Heart right ventricle (tissue), 16 donors: ENCODE measurements at regions not wholly inside any gene's neighbourhood (a gene's known extent, or its start where the extent isn't known, plus 50 kb on each side); places are given as distances from the start of the nearest gene placed in this dataset.

Source experiments
- ATAC-seq, 8 donors: fragments of 200-7000 bp; cut with Tn5 transposase; one replicate each; pipeline ENCODE4 v1.9.1; 2020; ENCODE audit warnings: mild to moderate bottlenecking in 8 of 8, moderate library complexity in 8 of 8, moderate number of reproducible peaks in 1 of 8
- DNase-seq, 2 donors: peaks; one replicate each; pipeline ENCODE4 v3.0.0-alpha.2; 2020
- H3K27ac ChIP-seq, 10 donors: fragments of 200-600 bp; sonication (generic) in 2 of 10; one replicate each; pipeline versions ENCODE4 v1.5.0 to v1.8.0; 2020 to 2022; ENCODE audit warnings: mild to moderate bottlenecking in 3 of 10
- H3K27me3 ChIP-seq, 7 donors: fragments of 200-600 bp; one replicate each; pipeline ENCODE4 v1.8.0; 2021 to 2022; ENCODE audit warnings: mild to moderate bottlenecking in 2 of 7
- H3K36me3 ChIP-seq, 9 donors: fragments of 200-600 bp; sonication (generic) in 1 of 9; one replicate each; pipeline versions ENCODE4 v1.5.0 to v1.8.0; 2020 to 2022; ENCODE audit warnings: mild to moderate bottlenecking in 2 of 9
- H3K4me1 ChIP-seq, 9 donors: fragments of 200-600 bp; sonication (generic) in 1 of 9; one replicate each; pipeline versions ENCODE4 v1.5.0 to v1.8.0; 2020 to 2022; ENCODE audit warnings: mild to moderate bottlenecking in 4 of 9
- H3K4me3 ChIP-seq, 10 donors: fragments of 200-600 bp; sonication (generic) in 2 of 10; one replicate each; pipeline versions ENCODE4 v1.5.0 to v1.8.0; 2020 to 2022; ENCODE audit warnings: mild to moderate bottlenecking in 7 of 10, moderate library complexity in 2 of 10
- H3K9me3 ChIP-seq, 11 donors: fragments of 200-600 bp in 10 of 11; sonication (generic) in 2 of 11; one replicate each; pipeline versions ENCODE4 v1.5.0 to v1.8.0; 2013 to 2022; ENCODE audit warnings: mild to moderate bottlenecking in 2 of 11, control low read depth in 1 of 11, moderate library complexity in 1 of 11
- CTCF ChIP-seq, 9 donors: fragments of 200-600 bp; sonication (generic) in 2 of 9; IDR thresholded peaks; one replicate each; pipeline versions ENCODE4 v1.5.0 to v1.8.0; 2021 to 2022; ENCODE audit warnings: antibody characterized with exemption in 9 of 9, mild to moderate bottlenecking in 5 of 9, moderate library complexity in 1 of 9
- WGBS, 2 donors: extraction: QIAGEN DNeasy Blood & Tissue Kit; methylation state at CpG; one replicate each; pipeline ENCODE4 v1.1.7; 2013; ENCODE audit warnings: inconsistent platforms in 1 of 2; 5-methylcytosine and 5-hydroxymethylcytosine counted together
- intact Hi-C, 10 donors: fragments of 100-400 bp; cut with DNase I; formaldehyde crosslinking; loops; one replicate each; pipeline versions ENCODE4 v1.11.1 to v1.14.2; 2022
- donor health status: Arrhythmogenic right ventricular cardiomyopathy.
- donor health status: ischemic (EF 13 %, LVEDD 7.1; RV severe dilation, severe dysfunction).
- donor health status: healthy with polysubstance abuse.
- donor health status: DM: no; HTN: yes; CAD: no.
- donor health status: DM: no; HTN: no; CAD: no.
- donor health status: ischemic (EF 25% LVEDD 6.9; RV normal size, moderate dysfunction).
- donor health status: ischemic (EF 25% LVEDD 5.7; RV mildly dilated, moderate dysfunction).
- donor health status: healthy.
- donor health status: DM: yes; HTN: yes; CAD: no.
- donor health status: Ischemic cardiomyopathy.
- donor health status: ischemic (EF 35%, LVEDD 5.7; RV mildly dilated, moderate dysfunction).
- donor health status: nonischemic (EF 11% LVEDD 7.7; RV severe dilation, severe dysfunction).
- donor health status: DM: yes; HTN: yes; CAD: no.
- donor health status: PGD.
- donor health status: ischemic (EF 29% LVEDD 5.4; RV normal size, mild dysfunction).
- donor health status: nonischemic (EF 23%, LVEDD 6.1; RV moderate dilation, normal function).

GRCh38 chr2:118315606-118316005 lies 227.3 kb downstream of the INSIG2 start:
- peaks cover 0 to 8% (median 0%) of the 10 kb centered on the region in 11 donors for H3K9me3 ChIP-seq
- no peak for TF ChIP-seq CTCF (IDR thresholded peaks at IDR 0.05)
- no peaks in the 10 kb centered on the region for H3K36me3 ChIP-seq
- no peak overlapping the region for H3K27ac ChIP-seq
- H3K4me1 ChIP-seq = peaks cover 0 to 2% (median 0%) of the 10 kb centered on the region in 9 donors
- H3K4me3 ChIP-seq = no peak overlapping the region
- H3K27me3 ChIP-seq = peaks cover 0 to 39% (median 29%) of the 10 kb centered on the region in 7 donors
- ATAC-seq = no peak
- no peak for DNase-seq
- intact Hi-C loops = no loop called here
- WGBS, 2 donors = 87 to 98% methylated on average over 5 of the region's 5 CpGs

GRCh38 chr2:118312969-118313756 lies 224.9 kb downstream of the INSIG2 start:
- intact Hi-C loops = no loop called here
- Histone ChIP-seq H3K9me3 (peaks cover 0 to 8% (median 0%) of the 10 kb centered on the region in 11 donors), H3K27me3 (peaks cover 0 to 54% (median 51%) of the 10 kb centered on the region in 7 donors), H3K4me1 (peaks cover 0 to 7% (median 0%) of the 10 kb centered on the region in 9 donors), H3K36me3 (no peaks in the 10 kb centered on the region), H3K4me3 (no peak overlapping the region), H3K27ac (no peak overlapping the region)
- 21% methylated on average over 4 of the region's 4 CpGs for WGBS, 2 donors
- no peak for DNase-seq
- ATAC-seq = no peak
- no peak for TF ChIP-seq CTCF (IDR thresholded peaks at IDR 0.05)

- H3K27me3 ChIP-seq = peaks cover 0 to 66% (median 62%) of the 10 kb centered on the region in 7 donors
- DNase-seq = no peak
Measured at GRCh38 chr2:118310681-118311429, 222.6 kb downstream of the INSIG2 start.

More at GRCh38 chr2:118310681-118311429, 222.6 kb downstream of the INSIG2 start:
- H3K27ac ChIP-seq = peak overlapping the region in 1 of 10 donors; percentile 79
- H3K36me3 ChIP-seq = no peaks in the 10 kb centered on the region
- no peak for TF ChIP-seq CTCF (IDR thresholded peaks at IDR 0.05)
- H3K9me3 ChIP-seq = peaks cover 0 to 8% (median 0%) of the 10 kb centered on the region in 11 donors
- peak overlapping the region; percentile 2 to 61 (median 52) for H3K4me3 ChIP-seq
- WGBS, 2 donors = 27 to 28% methylated on average over 20 of the region's 20 CpGs
- ATAC-seq = no peak
- peaks cover 0 to 7% (median 0%) of the 10 kb centered on the region in 9 donors for H3K4me1 ChIP-seq
- intact Hi-C loops = no loop called here
